HG03469 (cell line): ENCODE measurements at regions not wholly inside any gene's neighbourhood (a gene's known extent, or its start where the extent isn't known, plus 50 kb on each side); places are given as distances from the start of the nearest gene placed in this dataset.
"Not testable (repeated sequence)": the region's sequence is repeated elsewhere in the genome, so short reads cannot be mapped to it uniquely, and the experiment has no call there.

Experiments used
- ATAC-seq: cut with Tn5 transposase; IDR thresholded peaks from one replicate; pipeline ENCODE4 v1.9.1; 2021; ENCODE audit warnings: mild to moderate bottlenecking, moderate library complexity, moderate number of reproducible peaks; ENCODE audit not compliant: unreplicated experiment

DNA sequence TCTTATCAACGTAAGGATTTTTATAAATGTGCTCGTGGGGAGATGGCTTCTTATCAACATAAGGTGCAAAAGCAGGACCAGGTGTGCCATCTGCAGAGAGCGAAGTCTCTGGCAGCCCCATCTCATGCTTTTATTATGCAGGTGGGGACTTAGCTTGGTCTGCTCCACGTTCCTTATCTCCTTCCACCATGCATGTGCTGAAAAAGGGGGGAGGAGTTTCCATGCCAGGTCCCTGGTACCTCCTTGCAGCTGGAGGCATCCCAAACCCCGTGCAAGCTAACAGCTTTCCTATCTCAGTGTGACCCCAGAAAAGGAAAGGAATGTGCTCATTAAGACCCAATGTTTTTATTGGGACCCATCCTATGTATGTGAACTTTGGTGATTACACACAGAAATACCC is 608.5 kb downstream of the TMEM121 start:
- no peak for ATAC-seq

DNA sequence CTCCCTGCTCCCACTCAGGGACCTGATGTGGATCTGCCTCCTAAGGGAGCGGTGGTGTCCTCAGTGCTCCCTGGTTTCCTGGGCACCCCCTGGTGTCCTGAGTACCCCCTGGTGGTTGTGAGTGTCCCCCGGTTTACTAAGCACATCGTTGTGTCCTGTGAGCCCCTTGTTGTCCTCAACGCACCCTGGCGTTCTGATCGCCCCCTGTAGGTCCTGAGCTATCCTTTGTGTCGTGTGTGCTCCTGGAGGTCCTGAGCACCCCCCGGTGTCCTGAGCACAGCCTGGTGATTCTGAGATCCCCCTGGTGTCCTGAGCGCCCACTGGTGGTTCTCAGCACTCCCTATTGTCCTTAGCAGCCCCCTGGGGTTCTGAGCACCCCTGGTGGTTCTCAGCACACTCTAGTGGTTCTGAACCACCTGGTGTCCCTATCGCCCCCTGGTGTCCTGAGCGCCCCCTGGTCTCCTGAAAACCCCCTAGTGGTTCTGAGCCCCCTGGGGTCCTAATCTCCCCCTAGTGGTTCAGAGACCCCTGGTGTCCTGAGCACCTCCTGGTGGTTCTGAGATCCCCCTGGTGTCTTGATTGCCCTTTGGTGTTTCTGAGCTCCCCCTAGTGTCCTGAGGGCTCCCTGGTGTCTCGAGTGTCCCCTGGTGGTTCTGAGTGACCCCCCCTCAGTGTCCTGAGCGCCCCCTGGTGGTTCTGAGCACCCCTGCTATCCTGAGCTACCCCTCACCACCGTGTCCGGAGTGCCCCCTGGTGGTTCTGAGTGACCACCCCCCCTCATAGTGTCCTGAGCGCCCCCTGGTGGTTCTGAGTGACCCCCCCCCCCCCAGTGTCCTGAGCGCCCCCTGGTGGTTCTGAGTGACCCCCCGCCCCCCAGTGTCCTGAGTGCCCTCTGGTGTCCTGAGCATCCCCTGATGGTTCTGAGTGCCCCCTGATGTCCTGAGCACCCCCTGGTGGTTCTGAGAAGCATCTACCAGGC is 615.1 kb downstream of the TMEM121 start:
- ATAC-seq: no peak

DNA sequence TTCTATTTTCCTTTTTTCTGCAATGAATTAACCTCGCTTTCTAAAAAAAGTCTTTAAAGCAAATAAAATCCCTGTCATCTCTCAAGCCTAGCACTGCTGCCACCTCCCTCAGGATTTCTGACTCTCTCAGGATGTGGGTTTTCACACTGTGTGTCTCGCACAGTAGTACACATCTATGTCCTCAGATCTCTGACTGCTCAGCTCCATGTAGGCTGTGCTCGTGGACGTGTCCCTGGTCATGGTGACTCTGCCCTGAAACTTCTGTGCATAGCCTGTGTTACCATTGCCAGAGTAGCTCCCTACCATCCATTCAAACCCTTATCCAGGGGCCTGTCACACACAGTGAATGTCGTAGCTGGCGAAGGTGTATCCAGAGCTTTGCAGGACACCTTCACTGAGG is 619.3 kb downstream of the TMEM121 start:
- not testable (repeated sequence) for ATAC-seq

DNA sequence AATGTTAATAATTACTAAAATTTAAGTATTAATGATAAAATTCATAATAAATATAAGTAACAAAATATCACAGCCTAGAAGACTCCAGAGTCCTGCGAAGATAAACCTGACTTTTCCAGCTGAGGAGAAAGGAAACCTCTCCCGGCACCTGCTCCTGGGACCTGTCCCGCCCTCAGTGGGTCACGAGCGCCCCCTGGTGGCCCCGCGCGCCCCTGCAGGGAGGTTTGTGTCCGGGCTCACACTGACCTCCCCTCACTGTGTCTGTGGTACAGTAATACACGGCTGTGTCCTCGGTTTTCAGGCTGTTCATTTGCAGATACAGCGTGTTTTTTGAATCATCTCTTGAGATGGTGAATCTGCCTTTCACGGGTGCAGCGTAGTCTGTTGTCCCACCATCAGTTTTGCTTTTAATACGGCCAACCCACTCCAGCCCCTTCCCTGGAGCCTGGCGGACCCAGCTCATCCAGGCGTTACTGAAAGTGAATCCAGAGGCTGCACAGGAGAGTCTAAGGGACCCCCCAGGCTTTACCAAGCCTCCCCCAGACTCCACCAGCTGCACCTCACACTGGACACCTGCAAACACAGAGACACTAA is 627.1 kb downstream of the TMEM121 start:
- not testable (repeated sequence) for ATAC-seq

DNA sequence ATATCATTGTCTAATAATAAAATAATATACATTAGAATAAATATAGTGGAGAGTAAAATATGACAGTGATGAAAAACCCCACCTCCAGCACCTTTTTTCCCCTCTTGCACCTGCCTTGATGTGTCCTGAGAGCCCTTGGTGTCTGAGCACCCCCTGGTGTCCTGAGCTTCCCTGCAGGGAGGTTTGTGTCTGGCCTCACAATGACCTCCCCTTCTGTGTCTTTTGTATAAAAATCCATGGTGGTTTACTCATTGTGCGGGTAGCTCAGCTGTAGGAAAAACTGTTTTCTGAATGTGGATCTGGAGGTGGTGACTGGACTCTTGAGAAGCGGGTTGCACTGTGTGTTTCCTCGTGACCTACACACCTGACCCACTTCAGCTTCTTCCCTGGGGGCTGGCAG is 636.9 kb downstream of the TMEM121 start:
- no peak for ATAC-seq

DNA sequence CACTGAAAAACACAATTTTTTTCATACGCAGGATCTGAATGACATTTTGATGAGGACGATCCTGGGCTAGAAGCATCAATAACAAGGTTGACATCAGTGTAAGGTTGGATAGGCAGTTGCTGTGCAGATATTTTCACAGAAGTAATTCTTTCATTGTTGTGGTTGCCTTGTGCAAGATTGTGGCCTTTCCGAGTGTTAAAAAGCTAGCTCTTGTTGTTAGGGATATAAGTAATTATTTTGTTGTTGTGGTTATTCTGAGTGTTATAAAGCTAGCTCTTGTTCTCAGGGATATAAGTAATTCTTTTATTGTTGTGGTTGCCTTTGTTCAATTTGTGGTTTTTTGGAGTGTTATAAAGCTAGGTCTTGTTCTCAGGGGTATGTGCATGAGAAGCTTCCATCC is 637.4 kb downstream of the TMEM121 start:
- ATAC-seq: not testable (repeated sequence)

DNA sequence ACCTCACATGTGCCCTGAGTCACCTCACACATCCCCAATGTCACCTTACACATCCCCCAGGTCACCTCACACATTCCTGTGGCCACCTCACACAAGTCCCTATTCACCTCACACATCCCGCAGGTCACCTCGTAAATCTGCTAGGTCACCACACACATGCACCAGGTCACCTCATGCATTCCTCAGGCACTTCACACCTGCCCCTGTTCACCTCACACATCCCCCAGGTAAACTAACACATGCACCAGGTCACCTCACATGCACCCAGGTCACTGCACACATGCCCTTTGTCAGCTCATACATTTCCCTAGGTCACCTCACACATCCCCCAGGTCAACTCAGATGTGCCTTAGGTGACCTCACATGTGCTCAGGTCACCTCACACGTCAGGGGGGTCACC is 639.8 kb downstream of the TMEM121 start:
- no peak for ATAC-seq

DNA sequence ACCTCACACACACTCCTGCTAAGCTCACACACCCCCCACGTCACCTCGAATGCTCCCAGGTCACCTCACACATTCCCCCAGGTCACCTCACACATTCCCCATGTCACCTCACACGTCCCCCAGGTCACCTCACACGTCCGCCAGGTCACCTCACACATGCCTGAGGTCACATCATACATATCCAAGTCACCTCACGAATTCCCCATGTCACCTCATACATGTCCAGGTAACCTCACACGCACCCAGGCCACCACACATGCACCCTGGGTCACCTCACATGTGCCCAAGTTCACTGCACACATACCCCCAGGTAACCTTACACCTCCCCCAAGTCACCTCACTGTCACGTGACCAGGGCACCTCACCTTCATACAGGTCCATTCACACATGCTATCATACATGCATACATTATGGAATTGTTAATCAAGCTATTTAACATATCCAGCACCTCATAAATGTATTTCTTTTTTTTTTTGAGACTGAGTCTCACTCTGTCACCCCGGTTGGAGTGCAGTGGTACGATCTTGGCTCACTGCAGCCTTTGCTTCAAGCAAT is 640.3 kb downstream of the TMEM121 start:
- no peak for ATAC-seq

DNA sequence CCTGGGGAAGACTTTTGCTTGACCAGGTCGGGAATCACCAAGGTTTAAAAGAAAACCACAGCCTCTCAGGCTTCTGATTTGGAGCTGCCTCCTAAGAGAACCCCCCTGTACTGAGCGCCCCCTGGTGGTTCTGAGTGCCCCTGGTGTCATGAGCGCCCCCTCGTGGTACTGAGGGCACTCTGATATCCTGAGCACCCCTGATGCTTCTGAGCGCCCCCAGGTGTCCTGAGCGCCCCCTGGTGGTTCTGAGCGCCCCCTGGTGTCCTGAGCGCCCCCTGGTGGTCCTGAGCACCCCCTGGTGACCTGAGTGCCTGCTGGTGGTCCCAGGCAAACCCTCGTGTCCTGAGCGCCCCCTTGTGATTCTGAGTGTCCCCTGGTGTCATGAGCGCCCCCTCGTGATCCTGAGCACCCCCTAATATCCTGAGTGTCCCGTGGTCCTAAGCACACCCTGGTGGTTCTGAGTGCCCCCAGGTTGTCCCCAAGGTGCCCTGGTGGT is 643.8 kb downstream of the TMEM121 start:
- not testable (repeated sequence) for ATAC-seq

DNA sequence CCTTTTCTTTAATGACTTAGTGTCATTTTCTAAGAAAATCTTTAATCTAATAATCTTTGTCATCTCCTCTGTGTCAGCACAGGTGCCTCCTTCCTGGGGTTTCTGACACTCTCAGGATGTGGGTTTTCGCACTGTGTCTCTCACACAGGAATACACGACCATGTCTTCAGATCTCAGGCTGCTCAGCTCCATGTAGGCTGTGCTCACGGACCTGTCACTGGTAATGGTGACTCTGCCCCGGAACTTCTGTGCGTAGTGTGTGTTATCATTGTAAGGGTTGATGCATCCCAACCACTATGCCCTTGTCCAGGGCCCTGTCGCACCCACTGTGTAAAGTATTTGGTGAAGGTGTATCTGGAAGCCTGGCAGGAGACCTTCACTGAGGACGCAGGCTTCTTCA is 647.8 kb downstream of the TMEM121 start:
- no peak for ATAC-seq

DNA sequence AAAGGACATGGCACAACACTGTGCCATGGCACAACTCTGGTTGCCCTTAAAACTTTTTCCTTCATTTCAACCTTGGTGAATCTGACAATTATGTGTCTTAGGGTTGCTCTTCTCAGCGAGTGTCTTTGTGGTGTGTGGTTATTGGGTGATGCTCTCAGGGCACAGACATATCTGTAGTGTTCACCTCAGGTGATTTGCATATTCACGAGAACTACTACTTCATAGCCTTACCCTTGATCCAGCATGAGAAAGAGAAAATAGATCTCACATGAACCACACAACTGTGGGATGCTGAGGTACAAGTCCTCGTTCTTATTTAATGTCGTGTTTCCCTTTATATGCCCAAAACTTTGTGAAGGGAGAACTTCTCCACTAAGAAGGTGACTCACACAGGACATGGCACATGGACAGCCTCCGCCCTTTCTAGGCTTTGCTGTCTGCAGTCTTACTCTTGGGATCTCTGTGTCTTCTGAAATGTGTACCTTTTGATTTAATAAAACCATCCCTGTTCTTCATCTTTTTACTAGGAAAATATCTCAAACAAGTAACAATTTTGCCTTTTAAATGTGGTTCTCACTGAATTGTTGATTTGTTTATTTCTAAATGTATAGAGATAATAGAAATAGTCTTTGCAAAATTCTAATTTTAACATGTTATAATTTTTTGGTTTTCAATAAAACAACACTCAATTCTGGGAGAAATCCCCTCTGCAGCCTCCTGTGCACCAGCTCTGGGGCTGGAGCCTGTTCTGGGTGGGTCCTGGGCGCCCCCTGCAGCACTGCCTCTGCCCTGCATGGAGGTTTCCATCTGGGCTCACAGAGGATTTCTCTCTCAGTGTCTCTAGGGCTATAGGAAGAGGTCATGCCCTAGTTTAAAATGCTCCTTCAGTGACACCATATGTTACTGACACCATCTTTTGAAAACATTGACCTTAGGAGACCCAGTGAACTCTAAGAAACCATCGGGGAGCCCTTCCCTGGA is 651.2 kb downstream of the TMEM121 start:
- ATAC-seq: not testable (repeated sequence)

DNA sequence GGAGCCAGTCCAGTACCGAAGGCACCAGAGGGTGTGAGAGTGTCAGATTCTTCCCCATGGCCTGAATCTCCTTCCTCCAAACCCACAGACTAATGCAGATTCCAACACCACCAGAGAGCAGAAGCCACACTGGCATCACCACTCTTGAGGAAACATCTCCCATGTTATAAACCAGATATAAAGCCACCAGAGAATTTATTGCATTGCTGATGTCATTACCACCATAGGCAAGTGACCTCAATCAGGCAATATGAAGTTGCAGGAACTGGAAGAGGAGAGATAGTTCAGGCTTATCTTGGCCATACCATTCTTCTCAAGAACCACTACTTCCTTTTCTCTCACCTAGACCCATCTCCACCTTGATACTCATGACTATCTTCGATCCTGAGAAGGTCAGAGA is 653.4 kb downstream of the TMEM121 start:
- ATAC-seq: no peak

DNA sequence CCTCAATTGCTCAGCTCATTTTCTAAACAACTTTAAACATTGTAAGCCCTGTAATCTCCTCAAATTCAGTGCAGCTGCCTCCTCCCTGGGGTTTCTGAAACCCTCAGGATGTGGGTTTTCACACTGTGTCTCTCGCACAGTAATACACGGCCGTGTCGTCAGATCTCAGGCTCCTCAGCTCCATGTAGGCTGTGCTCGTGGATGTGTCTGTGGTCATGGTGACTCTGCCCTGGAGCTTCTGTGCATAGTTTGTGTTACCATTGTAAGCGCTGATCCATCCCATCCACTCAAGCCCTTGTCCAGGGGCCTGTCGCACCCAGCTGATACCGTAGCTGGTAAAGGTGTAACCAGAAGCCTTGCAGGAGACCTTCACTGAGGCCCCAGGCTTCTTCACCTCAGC is 658.4 kb downstream of the TMEM121 start:
- ATAC-seq: not testable (repeated sequence)

DNA sequence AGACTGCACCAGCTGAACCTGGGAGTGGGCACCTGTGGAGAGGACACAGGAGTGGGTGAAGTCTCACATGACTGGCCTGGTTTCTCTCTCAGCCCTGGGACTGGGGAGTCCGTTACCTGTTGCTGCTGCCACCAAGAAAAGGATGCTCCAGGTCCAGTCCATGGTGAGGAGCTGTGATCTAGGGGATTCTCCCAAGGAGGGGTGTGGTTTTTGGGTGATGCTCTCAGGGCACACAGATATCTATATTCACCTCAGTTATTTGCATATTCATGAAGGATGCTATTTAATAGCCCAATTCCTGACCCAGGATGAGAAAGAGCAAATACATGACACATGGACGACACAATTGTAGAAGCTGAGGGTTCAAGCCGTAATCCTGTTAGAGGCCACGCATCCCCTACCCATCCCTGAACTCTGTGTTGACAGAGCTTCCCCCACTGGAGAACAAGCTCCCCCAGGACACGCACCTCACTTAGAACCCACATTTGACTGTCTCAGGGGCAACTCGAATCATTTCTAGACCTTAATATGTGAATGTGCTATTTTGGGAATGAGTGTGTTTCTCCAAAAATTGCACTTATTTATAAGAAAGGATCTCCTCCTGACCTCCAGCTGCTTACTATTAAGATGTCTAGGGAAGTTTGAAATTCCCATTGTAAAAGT is 658.9 kb downstream of the TMEM121 start:
- ATAC-seq: not testable (repeated sequence)

DNA sequence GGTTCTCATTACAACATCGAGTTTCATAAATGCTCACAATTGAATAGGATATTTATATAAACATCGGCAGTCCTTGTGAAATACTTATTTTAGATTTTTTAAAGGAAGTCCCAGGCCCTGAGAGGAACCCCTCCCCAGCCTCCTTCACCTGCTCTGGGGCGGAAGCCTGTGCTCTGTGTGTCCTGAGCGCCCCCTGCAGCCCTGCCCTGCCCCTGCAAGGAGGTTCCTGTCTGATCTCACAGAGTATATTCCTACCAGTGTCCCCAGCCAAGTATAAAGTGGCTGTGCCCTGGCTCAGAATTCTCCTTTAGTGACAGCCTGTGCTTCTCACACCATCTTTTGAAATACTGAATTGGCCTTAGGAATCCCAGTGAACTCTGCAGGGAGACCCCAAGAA is 659.5 kb downstream of the TMEM121 start:
- no peak for ATAC-seq

DNA sequence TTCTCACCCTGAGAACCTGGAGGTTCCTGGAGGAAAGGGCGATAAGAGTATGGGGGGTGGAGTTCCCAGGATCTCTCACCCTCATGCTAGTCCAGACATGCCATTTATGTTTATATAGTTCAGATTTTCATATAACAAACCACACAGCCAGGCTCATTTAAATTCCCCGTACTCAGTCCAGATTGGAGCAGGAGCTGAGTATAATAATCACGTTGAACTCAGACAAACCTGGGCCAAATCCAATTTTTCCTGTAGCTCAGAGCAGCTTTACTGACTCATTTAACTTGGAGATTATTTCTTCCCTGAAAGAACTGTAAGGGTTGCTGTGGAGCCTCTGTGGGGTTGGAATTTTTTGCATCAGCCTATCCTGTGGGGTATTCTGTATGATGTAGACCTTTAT is 660.8 kb downstream of the TMEM121 start:
- no peak for ATAC-seq

DNA sequence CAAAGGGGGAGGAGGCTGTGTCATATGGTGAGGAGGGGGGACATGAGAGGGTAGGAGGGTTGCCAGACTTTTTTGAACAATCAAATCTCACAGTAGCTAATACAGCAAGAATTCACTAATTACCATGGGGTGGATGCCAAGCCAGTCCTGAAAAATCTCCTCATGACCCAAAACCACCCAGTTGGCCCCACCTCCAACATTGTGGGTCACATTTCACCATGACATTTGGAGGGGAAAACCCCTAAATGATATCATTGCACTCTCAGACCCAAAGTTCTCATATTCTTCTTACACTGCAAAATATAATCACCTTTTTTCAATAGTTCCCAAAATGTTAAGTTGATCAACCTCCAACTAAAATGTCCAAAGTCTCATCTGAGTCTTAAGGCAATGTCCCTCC is 666.3 kb downstream of the TMEM121 start:
- not testable (repeated sequence) for ATAC-seq

DNA sequence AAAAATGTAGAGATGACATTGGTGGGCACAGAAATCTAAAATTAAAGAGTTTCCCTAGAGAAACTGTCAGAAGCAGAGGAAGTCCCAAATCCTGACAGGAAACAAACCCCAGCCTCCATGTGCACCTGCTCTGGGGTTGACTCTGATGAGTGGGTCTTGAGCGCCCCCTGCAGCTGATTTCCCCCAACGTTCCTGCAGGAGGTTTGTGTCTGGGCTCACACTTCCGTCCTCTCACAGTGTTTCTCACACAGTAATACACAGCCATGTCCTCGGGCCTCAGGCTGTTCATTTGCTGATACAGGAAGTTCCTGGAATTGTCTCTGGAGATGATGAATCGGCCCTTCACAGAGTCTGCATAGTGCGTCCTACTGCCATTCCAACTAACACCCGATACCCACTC is 670.1 kb downstream of the TMEM121 start:
- not testable (repeated sequence) for ATAC-seq

DNA sequence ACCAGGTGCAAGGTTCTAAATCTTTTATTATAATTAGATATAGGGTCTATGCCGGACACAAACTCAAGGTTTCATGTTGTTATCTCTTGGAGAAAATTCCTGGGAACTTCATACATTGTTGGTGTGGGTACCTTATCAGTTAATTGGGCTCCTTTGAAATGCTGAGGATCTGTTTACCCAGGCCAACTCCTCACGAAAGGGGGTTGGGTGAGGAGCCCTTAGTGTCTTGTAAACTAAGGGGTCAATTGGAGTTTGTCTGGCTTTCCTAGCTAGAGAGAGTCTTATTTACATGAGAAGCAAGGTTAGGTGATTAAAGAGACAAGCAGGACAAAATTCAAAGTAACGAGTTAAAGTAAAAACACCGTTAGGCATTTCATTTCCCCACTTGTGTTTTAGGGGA is 670.9 kb downstream of the TMEM121 start:
- ATAC-seq: not testable (repeated sequence)

DNA sequence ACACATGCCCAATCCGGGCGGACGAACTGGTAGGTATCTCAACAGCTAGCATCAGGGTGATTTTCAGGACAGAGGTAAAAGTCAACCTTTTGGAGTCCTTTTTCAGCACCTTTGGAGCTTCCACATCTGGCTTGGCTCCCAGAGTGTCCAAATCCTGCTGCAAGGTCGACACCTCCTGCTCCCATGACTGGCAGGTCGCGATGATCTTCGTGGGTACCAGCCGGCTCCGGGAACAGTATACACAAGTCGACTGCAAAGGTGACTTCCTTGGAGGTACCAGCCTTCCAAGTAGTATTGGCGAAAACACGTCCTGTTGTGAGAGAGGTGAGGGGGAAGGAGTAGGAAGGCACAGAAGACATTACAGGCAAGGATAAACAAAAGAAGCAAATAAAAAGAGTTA is 672.7 kb downstream of the TMEM121 start:
- ATAC-seq: no peak
